CD4-positive, alpha-beta T cell treated with Interferon gamma for 1 hour (primary cell): ENCODE measurements at regions not wholly inside any gene's neighbourhood (a gene's known extent, or its start where the extent isn't known, plus 50 kb on each side); places are given as distances from the start of the nearest gene placed in this dataset.

Source experiments
- DNase-seq: peaks from one replicate; pipeline ENCODE4 v3.0.0-alpha.2; 2020

DNA sequence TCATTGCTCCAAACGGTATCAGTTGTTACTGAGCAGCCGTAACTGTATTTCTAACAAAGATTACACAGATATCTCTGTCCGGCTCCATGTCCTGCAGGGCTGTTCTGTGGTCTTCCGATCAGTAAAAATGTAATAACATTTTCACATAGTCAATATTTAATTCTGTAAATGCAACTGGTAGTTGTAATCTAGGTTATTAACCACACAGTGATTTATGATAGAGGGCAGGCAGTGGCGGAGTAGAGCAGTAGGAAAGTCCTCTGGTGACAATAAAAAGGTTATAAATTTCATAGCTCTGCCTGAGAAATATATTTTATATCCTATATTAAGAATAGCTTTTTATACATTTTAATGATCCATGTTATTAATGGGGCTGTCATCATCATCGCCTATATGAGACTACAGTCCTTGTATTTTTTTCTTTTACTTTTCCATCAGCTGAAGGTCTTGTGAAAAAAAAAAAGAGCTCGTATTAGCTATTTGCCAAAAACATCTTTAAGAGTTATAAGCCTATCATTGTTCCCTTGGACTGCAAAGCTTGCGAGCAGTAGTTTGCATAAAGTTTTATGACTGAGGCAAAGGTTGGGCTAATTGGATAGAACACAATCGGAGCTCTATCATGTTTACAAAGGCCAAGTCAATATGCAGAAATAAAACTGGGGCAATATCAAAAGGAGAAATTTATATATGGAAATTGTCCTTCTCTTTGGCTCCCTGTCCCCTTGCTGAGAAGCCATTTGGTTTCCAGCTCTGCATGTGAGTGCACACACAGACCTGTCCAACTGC, 648.0 kb downstream of the IRX1 start:
- no peak for DNase-seq

DNA sequence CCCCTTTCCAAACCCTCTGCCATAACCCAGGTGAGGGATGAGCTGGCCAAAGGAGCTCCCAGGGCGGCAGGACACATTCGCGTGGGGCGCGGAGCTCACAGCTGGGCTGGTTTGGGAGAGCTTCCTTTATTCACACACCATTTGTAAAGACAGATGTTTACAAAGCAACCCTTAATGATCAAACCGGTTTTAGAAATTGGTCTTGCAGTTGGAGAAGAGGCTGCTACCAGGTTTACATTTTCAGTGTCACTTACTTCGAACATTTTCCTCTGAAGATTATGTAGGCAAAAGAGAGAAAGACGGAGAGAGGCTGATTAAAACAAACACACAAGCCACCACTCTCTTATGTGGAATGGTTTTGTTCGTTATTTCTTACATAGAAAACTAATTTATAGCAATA, 648.7 kb downstream of the IRX1 start:
- DNase-seq = no peak

DNA sequence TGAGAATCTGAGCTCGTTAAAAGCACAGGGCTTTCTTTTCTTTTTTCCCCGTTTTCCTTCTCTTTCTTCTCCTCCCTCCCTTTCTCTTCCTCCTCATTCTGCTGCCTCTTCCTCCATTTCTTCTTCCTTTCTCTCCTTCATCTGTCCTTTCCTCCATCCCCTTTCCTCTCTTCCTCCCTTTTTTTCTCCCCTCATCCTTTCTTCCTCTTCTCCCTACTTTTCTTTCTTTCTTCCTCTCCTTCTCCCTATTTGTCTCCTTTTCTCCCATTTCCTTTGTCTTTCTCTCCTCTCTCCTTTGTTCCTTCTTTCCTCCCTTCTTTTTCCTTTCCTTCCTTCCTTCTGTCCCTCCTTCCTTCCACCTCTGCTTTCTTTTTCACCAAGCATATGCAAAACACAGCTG, 649.4 kb downstream of the IRX1 start:
- no peak for DNase-seq

DNA sequence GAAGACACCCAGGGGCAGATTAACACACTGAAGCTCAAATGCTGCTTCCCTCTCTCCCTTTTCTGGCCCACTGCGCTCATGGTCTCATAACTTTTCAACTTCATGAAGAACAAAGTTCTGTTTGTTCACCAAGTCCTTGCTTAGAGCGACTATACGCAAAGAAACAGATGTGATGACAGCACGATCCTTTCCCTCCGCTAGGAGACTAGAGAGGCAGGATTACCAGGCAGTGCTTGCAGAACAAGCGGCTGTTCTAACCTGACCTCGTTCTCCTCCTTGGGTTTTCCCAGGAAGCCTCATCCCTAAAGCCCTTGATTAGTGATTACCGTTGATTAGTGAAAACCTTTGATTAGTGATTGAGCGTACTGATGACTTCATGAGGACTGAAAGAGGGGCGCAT, 649.9 kb downstream of the IRX1 start:
- no peak for DNase-seq

DNA sequence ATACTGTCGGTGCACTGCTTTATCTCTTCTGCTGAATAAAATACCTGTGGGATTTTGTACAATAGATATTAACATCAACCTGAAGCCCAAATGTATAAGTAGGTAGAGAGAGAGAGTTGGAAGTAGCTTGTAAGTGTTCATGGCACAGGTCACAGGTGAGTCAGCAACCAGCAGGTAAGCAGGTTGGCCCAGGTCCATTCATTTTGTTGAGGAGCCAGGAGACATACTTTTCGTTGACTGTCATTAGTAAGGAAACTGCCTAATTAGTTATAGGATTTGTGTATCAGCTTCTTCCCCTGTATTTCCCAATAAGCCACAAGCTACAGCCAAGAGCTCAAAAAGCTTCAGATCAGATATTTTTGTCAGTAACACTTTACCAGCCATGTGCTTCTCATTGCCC, 650.8 kb downstream of the IRX1 start:
- no peak for DNase-seq

DNA sequence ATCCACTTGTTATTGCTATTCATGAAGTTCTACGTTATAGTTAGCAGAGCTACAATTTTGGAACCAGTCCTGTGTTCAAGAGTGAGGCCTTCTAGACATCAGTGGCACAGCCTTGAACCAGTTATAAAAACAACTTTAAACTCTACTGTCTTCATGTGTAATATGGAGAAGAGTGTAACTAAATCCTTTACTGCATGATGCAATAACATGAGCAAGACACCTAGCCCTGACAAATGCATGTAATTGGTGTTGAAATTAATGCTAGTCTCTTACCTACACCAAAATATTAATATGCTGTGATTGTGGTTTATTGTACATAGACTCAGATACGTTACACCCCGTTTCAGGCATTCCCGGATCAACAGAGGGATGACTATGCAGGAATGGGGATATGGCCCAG, 654.6 kb downstream of the IRX1 start:
- no peak for DNase-seq

DNA sequence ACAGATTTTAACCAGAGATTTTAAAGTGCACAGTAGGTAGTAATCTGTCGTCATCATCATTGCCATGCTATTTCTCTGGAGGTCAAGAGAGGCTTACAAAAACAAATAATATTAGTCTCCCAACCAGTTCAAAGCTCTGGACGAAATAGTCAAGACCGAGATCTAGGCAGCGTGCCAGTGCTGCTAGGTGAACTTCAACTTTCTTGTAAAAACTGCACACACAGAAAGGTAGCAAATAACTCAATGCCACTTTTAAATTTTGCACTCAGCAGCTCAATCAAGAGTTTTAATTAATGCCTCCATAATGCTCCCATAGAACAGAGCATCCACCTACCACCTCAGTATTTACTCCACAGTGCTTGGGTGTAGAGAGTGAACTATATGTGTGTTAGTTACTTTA, 656.8 kb downstream of the IRX1 start:
- DNase-seq = no peak

DNA sequence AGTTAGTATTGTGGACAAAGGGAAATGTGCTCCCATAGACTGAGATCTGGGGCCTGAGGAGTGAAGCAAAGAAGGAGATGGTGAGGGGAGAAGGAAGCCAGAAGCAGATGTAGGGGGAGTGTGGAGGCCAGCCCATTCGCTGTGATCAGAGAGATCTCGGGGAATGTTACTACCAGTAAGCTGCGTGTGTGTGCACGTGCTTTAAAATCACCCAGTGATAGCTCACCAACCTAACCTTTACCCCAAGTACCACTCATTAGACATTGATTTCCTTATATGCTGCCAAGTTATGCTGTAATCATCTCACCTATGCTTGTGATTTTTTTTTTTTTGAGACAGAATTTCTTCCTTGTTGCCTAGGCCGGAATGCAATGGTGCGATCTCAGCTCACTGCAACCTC, 659.1 kb downstream of the IRX1 start:
- DNase-seq = no peak

DNA sequence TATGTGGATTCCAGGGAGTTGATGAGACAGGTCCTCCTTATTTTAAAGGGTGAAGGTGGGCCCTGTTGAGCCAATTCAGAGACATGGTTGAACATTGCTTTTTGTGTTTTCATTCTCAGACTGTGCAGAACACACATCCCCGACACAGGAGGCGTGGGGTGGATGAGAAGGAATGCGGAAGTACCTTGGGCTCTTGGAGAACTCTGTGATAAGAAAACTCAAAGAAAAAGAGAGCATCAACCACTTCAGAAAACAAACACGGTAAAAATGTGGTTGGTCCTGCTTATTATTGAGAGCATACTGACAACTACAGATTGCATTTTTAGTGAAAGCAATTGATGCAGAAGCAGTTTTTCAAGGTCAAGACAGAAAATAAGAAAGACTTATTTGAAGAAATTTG, 659.8 kb downstream of the IRX1 start:
- DNase-seq = no peak

DNA sequence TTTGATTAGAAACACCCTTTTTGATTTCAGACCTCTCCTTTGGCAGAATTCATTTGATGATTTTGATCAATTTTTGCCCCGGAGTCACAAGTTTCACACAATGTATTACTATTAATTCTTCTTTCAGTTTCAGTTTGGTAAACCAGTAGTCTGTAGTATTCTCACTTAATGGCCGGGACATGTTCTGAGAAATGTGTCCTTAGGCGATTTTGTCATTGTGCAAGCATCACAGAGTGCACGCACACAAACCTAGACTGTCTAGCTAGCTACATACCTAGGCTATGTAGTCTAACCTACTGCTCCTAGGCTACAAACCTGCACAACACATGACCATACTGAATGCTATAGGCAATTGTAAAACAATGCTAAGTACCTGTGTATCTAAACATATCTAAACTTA, 662.5 kb downstream of the IRX1 start:
- DNase-seq = no peak

DNA sequence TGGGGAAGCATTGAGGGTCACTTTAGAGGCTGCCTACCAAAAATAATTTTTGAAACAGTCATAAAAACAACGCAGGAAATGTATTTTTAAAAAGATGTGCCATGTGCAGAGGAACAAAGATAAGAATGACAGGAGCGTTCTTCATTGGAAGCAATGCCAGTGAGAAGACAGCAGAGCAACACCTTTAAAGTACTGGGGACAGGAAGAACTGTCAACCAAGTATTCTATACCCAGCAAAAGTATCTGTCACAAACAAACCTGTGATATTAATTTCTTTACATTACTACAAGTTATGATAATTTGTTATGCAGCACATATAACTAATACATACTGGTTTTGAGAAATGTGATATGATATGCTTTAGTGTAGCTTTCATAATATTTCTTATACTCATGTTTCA, 675.6 kb downstream of the IRX1 start:
- no peak for DNase-seq

DNA sequence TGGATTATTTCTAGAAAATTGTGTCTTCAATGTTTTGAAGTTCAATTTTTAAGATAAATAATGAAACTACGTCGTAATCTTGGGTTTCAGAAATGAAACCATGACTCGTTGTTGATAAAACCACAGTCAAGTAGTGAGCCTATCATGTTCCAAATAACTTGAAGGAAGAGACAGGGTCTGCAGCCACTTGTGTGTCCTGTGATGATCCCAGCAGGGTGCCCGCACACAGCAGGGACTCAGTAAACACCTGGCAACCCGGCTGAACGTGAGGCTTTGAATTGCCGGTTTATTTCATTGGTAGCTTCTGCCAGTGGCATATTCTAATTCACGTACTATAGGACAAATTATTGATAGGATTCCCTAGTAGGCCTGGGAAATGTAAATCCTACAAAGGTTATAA, 679.6 kb downstream of the IRX1 start:
- DNase-seq = no peak

DNA sequence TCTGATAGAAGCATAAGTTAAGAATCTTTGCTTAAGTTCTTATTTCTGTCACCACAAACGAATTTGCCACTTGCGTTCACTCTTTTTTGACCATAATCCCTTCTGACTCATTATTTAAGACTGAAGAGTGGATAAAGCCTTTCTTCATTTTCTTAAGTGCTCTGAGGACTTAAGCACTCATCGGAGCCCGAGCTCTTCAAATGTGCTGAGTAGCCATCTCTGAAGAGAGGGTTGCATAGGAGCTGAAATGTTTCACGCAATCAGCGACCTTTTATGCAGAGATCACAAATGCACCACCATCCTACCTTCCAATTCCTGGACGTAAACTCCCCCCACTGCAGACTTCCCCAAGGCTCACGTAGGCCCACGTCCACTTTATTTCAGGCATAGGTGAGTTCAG, 699.2 kb downstream of the IRX1 start:
- DNase-seq = no peak

DNA sequence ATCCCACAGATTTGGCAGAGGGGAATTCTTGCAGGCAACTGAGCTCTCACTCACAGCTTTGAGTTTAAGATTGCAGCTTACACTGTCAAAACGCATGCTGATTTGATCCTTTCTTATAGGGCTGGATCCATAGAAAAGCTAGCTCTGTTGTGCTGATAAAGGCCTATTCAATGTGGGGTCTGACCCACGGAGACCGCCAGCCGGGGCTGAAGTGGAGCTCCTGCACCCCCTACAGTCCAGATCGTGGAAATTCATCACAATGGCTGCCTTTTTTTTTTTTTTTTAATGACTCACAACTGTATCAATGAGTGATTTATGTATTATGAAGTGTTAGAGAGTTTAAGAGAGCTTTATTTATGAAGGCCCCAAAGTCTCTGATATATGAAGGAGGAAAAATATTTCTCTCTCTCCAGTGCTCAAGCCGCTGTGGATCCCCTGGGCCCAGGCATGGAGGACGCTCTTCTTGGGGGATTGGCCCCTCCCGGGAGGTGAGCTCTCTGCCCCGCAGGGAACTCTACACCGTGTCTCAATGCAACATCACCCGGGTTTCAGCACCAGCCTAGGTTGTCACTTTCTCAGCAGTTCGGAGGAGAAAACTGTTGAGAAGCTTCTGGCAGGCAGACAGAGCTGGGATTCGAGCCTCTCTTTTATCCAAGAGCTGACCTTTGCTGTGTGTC, 700.2 kb downstream of the IRX1 start:
- no peak for DNase-seq

DNA sequence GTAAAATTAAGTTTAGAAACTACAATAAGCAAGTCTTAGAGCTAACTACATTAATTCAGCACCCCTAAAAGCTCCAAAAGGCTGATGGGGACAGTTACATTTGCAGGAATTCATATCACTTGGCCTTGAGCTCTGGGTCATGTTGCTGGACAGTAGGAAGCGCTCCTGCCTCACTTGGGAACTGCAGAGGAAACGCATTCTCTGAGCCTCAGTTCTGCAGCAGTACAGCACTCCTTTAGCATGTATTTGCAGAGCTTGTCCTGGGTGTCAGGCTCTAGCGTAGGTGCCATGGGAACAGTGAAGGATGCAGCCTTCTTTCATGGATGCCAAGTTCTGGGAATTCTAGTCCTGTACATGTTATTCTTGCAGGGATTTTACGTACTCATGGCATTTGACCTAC, 710.4 kb downstream of the IRX1 start:
- DNase-seq = no peak

DNA sequence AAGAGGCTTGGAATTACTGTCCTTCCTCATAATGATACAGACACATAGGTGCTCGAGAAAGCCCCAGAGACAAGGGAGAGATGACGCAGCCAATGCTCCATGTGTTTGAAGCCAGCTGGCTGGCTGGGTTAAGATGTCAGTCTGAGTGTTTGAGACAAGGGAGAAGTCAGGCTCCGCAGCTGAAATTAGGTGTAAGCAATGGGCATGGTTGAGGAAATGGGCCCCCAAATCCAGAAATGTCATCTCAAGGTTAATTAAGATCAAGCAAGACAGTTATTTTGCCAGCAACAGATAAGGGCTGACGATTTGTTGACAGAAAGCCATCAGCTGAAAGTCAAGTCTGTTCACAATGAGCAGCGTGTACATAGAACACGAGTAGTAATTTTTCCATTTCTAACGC, 713.4 kb downstream of the IRX1 start:
- no peak for DNase-seq

DNA sequence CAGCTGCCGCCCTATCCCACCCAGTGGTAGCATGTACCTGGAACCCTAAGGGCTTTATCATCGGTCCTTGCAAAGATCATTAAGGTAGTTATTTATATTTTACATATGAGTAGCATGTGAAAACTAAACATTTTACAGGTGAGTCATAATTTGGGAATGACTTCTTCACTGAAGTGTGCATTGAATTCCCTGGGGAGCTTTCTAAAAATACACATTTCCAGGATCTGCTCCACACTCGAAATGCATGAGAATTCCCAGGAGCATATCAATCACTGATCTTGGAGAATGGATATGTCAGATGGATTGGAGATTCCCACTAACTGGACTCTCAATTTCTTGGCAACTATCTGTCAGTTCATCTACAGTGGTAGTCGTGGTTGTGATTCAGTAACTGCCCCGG, 717.5 kb downstream of the IRX1 start:
- no peak for DNase-seq

DNA sequence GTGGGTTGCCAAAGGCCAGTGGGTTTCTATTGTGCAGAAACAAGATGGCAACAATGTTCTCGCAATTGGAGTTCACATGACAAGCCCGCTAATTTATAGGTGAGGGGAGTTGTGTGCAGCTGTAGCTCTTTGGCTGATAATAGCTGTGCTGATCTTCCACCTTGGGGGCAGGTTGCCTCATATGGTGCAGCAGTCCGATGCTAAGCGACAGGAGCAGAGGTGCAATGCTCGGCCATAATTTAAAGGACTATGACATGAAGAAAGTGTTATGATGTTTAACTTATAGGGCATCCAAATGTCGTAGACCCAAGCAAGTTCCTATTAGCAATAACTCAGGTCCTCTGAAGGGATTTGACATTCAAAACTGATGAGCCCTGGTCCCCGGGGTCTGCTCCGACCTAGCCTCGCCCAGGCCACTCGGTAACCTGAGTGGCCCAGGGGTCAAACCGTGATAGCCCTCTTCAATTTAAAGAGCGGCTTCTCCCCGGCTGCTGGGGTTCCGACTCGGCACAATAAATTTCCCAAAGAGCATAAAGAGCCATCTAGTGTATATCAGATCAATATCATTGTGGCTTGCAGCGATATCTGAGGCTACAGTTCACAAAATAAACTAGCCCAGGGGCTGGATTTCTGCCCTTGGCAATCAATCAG, 724.0 kb downstream of the IRX1 start:
- DNase-seq = no peak

DNA sequence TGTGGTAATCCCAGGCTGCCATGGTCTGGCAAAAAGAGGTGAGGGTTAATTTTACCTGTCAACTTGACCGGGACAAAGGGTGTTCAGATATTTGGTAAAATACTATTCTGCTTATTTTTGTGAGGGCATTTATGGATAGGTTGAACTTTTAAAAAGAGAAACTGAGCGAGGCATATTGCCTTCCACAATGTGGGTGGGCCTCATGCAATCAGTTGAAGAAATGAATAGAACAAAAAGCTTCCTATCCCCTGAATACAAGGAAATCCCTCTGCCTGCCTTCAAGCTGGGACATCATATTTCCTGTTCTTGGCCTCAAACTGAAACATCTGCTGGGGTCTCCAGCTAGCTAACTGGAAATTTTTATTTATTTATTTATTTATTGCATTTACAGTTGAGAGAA, 734.7 kb downstream of the IRX1 start:
- no peak for DNase-seq

DNA sequence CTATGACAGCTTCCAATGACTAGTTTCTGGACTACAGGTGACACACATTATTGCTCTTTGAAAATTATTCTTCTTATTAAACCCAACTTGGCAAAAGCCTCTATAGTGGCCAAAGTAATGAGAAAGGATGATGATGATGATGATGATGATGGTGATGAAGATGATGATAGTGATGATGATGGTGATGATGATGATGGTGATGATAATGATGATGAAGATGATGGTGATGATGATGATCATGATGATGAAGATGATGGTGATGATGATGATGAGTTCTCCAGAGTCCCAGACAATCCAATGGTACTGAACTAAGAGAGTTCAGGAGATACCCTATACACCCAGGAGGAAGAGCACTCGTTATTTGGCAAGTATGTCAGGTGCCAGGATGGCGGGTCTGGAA, 739.4 kb downstream of the IRX1 start:
- DNase-seq = no peak

DNA sequence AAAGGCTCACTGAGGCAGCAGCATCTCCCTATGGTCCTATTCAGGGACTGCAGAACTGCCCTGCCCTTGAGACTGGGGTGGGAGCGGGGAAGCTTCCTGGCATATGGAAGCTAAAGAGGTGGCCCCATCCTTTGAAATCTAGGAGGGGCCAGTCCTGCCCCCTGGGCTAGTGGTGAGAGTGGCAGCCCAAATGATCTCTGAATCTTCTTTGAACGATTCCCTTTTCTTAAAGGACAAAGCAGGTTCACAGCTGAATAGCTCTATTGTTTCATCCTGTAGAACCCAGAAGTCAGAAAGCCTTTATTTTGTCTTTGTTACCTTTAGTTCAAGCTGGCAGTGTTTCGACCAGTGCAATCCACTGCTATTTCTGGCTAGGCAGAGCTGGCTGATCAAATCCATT, 741.9 kb downstream of the IRX1 start:
- no peak for DNase-seq

DNA sequence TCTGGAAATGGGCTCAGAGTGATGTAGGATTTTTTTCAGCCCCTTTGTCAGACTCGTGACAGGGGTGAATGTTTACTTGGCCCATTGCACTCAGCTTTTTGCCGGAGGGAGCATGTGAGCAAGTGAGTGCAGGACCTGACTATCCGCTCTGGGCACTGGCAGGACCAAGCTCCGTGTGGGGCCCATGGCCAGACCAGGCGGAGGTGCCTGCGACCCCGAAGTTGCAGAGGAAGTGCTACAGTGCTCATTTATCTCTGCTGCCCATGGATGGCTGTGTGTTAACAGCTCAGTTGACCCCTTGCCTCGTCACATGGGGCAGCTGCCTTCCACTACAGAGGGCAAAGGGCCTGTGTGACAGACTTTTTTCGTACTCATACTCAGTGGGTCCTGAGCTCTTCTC, 744.3 kb downstream of the IRX1 start:
- no peak for DNase-seq

DNA sequence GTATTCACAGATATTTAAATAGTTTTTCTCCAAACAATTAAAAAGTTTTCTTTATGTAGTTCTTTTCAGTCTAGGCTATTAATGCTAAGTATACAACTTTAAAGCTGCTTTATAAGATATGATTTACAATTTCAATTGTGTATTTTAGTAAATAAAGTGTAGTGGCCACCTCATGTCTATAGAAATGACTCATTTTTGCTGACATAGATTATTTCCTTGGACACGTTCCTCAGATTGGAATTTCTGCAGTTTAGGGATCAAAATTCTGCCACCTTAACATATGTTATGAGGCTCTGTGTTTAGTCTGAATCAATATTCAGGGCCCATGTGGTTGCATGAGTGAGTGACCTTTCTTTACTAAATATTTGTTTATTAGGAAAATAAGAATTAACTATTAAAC, 750.2 kb downstream of the IRX1 start:
- DNase-seq = no peak

DNA sequence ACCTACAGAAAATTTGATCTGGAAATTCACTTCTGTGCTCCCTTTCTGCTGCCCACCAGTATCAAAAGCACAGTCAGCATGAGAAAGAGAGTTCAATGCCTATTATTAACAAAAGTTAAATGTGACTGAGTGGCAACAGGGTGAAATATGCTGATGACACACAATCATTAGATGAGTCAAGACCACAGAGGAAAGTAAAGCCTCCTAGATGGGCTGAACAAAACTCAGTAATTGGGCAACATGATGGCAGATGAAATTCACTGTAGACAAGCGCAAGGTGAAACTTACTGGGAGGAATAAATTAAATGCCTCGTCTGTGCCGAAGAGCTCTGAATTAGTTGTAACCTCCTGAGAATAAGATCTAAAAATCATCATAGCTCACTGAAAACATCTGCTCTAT, 752.8 kb downstream of the IRX1 start:
- DNase-seq = no peak

DNA sequence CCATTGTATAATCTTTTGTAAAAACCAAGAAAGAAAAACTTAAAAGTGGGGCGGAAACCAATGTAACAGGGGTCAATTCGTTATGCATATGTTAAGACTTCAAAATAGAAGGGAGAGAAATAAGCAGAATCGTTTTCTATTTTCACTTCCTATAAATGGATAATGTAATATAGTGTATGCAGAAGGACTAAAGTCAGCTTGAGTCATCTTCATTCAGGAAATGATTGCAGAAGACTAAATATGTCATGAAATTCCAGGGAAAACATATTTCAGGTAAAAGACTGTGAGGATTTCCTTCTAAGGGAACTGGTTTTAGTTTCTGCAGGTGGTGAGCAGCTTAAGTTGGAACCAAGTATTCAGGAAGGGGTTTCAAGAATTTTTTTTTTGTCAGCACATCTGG, 753.3 kb downstream of the IRX1 start:
- DNase-seq = no peak
